Karpas-422 (cell line): ENCODE measurements at regions not wholly inside any gene's neighbourhood (a gene's known extent, or its start where the extent isn't known, plus 50 kb on each side); places are given as distances from the start of the nearest gene placed in this dataset.

Experiments used
- DNase-seq: peaks from one replicate; pipeline ENCODE4 v3.0.0-alpha.2; 2015
- H2AFZ ChIP-seq: fragments of 200-600 bp; sonication (generic); 2 replicates; pipeline ENCODE4 v1.6.1; 2014; ENCODE audit warnings: antibody characterized with exemption, low read length, mixed read lengths
- H3K27ac ChIP-seq: fragments of 200-600 bp; sonication (generic); 2 replicates; pipeline ENCODE4 v1.5.1; 2014; ENCODE audit warnings: mild to moderate bottlenecking, low read length, moderate library complexity
- H3K27me3 ChIP-seq: fragments of 200-600 bp; sonication (generic); 2 replicates; pipeline ENCODE4 v1.6.1; 2014; ENCODE audit warnings: low read length, mixed read lengths
- H3K36me3 ChIP-seq: fragments of 200-600 bp; sonication (generic); 2 replicates; pipeline ENCODE4 v1.6.1; 2014; ENCODE audit warnings: low read length, mixed read lengths; ENCODE audit not compliant: insufficient read depth
- H3K4me1 ChIP-seq: fragments of 200-600 bp; sonication (generic); 2 replicates; pipeline ENCODE4 v1.6.1; 2014; ENCODE audit warnings: mild to moderate bottlenecking, low read length, mixed read lengths
- H3K4me2 ChIP-seq: fragments of 200-600 bp; sonication (generic); 2 replicates; pipeline ENCODE4 v1.6.1; 2014; ENCODE audit warnings: low read length, low read depth, mild to moderate bottlenecking; ENCODE audit not compliant: poor library complexity, severe bottlenecking
- H3K4me3 ChIP-seq: fragments of 200-600 bp; sonication (generic); 2 replicates; pipeline ENCODE4 v1.5.1; 2014; ENCODE audit warnings: mild to moderate bottlenecking, antibody characterized with exemption, low read length, mixed read lengths
- H3K79me2 ChIP-seq: fragments of 200-600 bp; sonication (generic); 2 replicates; pipeline ENCODE4 v1.6.1; 2014; ENCODE audit warnings: mild to moderate bottlenecking, low read length, mixed read lengths
- H3K9ac ChIP-seq: fragments of 200-600 bp; sonication (generic); 2 replicates; pipeline ENCODE4 v1.6.0; 2014; ENCODE audit warnings: low read length
- H3K9me2 ChIP-seq: fragments of 200-600 bp; sonication (generic), shearing (Covaris generic); replicated peaks from 2 replicates; pipeline ENCODE4 v1.6.0; 2014; ENCODE audit warnings: mild to moderate bottlenecking, low read length, moderate library complexity; ENCODE audit not compliant: insufficient read depth
- H3K9me3 ChIP-seq: fragments of 300-700, 200-600 bp; sonication (generic); 2 replicates; pipeline ENCODE4 v1.6.1; 2014; ENCODE audit warnings: low read length, mixed read lengths
- H4K20me1 ChIP-seq: fragments of 200-600 bp; sonication (generic); 2 replicates; pipeline ENCODE4 v1.6.1; 2014; ENCODE audit warnings: mild to moderate bottlenecking, antibody characterized with exemption, low read length, low read depth; ENCODE audit not compliant: insufficient read depth

DNA sequence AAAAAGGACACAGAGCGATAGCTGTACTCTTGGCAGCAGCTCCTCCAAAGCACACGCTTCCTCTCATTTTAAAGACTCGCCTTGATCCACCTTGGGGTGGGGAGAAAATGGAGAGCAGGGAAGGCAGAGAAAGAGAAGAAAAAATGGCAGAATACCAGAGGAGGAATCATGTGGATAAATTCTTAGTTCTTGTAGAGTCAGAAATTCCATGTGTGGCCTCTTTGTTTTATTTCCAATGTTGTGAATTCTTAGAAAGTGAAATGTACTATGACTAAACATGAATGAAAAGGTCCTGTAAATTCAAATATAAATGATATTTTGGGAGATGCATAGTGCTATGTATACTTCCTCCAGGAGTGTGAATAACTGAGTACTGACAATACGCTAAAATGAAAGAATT, 89.7 kb upstream of the SESTD1 start:
- Histone ChIP-seq H3K36me3 (no peaks in the 10 kb centered on the region), H3K9me3 (no peaks in the 10 kb centered on the region), H3K4me2 (no peak overlapping the region), H3K4me1 (peaks cover 11% of the 10 kb centered on the region), H3K79me2 (no peaks in the 10 kb centered on the region), H3K27ac (no peak overlapping the region), H3K27me3 (no peaks in the 10 kb centered on the region), H4K20me1 (no peaks in the 10 kb centered on the region), H3K9ac (no peak overlapping the region), H2AFZ (no peak overlapping the region), H3K9me2 (no peaks in the 10 kb centered on the region), H3K4me3 (no peak overlapping the region)
- DNase-seq = no peak

DNA sequence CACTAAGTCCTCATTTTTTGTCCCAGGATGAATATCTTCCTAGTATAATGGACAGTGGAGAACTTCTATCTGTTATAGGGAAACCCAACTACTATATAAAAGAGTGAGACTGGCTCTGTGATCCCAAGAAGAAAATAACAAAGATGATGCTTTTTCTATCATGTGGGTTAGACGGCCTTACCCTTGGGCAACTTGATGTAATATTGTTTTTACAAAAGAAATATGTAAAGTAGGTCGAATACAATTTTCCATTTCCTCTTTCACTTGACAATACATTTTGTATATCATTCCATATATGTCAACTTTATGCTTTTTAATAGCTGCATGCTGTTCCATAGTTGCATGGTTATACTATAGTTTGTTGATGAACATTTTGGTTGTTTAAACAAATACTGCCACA, 87.5 kb upstream of the SESTD1 start:
- Histone ChIP-seq H3K27me3 (no peaks in the 10 kb centered on the region), H3K4me1 (peaks cover 11% of the 10 kb centered on the region), H3K4me3 (no peak overlapping the region), H3K4me2 (no peak overlapping the region), H4K20me1 (no peaks in the 10 kb centered on the region), H3K36me3 (no peaks in the 10 kb centered on the region), H3K27ac (no peak overlapping the region), H3K79me2 (no peaks in the 10 kb centered on the region), H3K9ac (no peak overlapping the region), H3K9me2 (no peaks in the 10 kb centered on the region), H2AFZ (no peak overlapping the region), H3K9me3 (no peaks in the 10 kb centered on the region)
- DNase-seq = no peak

DNA sequence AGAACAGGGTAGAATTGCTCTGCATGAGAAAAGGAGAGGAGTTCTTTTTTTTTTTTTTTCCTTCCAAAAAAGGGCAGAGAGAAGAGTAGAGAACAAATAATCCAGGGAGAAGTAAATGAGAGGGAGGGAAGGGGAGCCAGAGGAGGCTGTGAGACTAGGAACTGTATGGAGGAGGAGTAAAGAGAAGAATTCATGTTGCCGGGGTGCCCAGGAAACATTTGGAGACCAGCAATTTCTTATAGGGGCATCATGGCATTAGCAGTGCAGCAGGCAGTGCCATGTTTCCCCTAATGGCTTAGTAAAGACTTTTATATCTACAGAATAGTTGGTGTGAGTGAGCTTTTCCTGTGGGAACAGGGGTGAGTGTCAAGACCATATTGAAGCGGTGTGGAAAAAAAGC, 86.4 kb upstream of the SESTD1 start:
- no peaks in the 10 kb centered on the region for H3K36me3 ChIP-seq

DNA sequence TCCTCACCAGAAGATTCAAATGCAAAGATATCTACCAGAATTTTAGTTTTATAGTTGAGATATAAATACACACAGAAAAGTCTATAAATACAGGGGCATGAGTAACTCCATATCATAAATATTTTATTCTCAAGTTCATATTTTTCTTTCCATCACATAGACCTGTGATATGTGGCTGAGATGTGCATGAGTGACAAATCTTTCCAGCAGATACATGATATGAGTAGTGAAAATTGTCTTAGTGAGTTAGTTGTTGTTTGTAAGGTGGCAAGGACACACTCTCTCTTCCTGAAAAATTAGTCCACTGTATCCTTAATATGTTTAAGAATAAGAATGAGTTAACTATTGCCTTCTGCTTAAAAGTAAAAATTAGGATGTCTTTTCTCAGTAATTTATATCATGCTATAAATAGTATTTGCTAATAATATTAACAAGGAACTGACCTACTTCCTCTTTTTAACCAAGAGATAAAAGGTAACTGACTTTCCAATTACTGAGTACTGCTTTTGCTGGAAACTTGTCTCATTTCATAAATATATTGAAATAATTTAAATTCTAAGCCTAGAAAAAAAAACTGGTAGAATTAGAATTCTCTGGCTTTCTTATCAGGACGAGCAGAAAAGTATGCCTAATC, 85.2 kb upstream of the SESTD1 start:
- Histone ChIP-seq H3K36me3 (no peaks in the 10 kb centered on the region), H4K20me1 (no peaks in the 10 kb centered on the region), H3K9me2 (no peaks in the 10 kb centered on the region), H3K4me2 (peak overlapping the region; percentile 33), H3K4me3 (no peak overlapping the region), H2AFZ (no peak overlapping the region), H3K9me3 (no peaks in the 10 kb centered on the region), H3K27ac (no peak overlapping the region), H3K9ac (no peak overlapping the region), H3K27me3 (no peaks in the 10 kb centered on the region), H3K4me1 (peaks cover 11% of the 10 kb centered on the region), H3K79me2 (no peaks in the 10 kb centered on the region)
- DNase-seq = peak; percentile 41

More for the DNA sequence above, 86.4 kb upstream of the SESTD1 start:
- H3K27me3 ChIP-seq = no peaks in the 10 kb centered on the region
- no peak overlapping the region for H2AFZ ChIP-seq
- no peak overlapping the region for H3K4me2 ChIP-seq
- H3K4me3 ChIP-seq = no peak overlapping the region
- no peak overlapping the region for H3K9ac ChIP-seq
- no peaks in the 10 kb centered on the region for H3K79me2 ChIP-seq
- no peaks in the 10 kb centered on the region for H4K20me1 ChIP-seq
- no peak for DNase-seq
- peaks cover 11% of the 10 kb centered on the region for H3K4me1 ChIP-seq
- H3K27ac ChIP-seq = no peak overlapping the region
- H3K9me3 ChIP-seq = no peaks in the 10 kb centered on the region
- no peaks in the 10 kb centered on the region for H3K9me2 ChIP-seq

DNA sequence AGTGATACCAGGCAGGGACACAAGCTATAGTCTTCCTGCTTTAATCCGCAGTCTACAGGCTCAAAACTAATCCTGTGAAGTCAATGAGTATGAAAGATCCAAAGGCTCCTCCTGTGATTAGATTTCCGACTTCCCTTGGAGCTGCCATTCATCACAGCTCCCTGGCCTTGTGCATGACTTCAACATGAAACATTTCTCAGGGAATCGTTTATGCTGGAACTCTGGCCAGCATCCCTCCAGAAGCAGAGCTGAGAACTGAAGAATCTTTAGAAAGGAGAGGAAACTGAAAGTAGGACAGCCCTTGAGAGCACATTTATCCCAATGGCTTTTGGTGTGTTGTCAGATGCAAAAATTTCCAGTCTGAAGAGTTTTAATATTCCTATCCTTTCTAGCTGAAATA, 84.3 kb upstream of the SESTD1 start:
- Histone ChIP-seq H2AFZ (no peak overlapping the region), H3K4me1 (peaks cover 11% of the 10 kb centered on the region), H3K9me2 (no peaks in the 10 kb centered on the region), H3K4me2 (no peak overlapping the region), H3K9me3 (no peaks in the 10 kb centered on the region), H3K27me3 (no peaks in the 10 kb centered on the region), H3K9ac (no peak overlapping the region), H3K27ac (no peak overlapping the region), H3K79me2 (no peaks in the 10 kb centered on the region), H3K36me3 (no peaks in the 10 kb centered on the region), H4K20me1 (no peaks in the 10 kb centered on the region), H3K4me3 (no peak overlapping the region)
- no peak for DNase-seq

DNA sequence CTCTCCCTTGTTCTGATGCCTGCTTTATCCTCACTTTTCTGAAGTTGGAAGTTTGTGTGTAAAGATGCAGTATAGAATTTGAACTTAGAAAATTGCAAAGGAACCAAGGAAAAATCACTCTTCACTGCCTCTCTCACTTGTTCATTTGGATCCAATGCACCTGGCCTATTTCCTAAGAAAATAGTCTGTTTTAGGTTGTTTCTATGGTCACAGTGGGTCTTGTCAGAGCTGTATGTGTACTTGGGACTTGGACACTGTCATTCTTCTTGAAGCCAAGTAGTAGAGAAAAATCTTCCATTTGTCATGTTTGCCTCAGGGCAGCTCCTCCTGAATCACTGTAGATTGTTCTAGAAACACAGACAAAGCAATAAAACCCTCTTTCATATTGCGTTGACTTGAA, 80.3 kb upstream of the SESTD1 start:
- no peak overlapping the region for H3K4me3 ChIP-seq
- no peaks in the 10 kb centered on the region for H3K9me2 ChIP-seq
- H4K20me1 ChIP-seq = no peaks in the 10 kb centered on the region
- H3K4me2 ChIP-seq = no peak overlapping the region
- H3K36me3 ChIP-seq = no peaks in the 10 kb centered on the region
- no peak overlapping the region for H3K9ac ChIP-seq
- H3K27me3 ChIP-seq = no peaks in the 10 kb centered on the region
- H3K4me1 ChIP-seq = peaks cover 6% of the 10 kb centered on the region
- no peak overlapping the region for H2AFZ ChIP-seq
- H3K27ac ChIP-seq = no peak overlapping the region
- no peak for DNase-seq
- H3K9me3 ChIP-seq = no peaks in the 10 kb centered on the region
- H3K79me2 ChIP-seq = no peaks in the 10 kb centered on the region

DNA sequence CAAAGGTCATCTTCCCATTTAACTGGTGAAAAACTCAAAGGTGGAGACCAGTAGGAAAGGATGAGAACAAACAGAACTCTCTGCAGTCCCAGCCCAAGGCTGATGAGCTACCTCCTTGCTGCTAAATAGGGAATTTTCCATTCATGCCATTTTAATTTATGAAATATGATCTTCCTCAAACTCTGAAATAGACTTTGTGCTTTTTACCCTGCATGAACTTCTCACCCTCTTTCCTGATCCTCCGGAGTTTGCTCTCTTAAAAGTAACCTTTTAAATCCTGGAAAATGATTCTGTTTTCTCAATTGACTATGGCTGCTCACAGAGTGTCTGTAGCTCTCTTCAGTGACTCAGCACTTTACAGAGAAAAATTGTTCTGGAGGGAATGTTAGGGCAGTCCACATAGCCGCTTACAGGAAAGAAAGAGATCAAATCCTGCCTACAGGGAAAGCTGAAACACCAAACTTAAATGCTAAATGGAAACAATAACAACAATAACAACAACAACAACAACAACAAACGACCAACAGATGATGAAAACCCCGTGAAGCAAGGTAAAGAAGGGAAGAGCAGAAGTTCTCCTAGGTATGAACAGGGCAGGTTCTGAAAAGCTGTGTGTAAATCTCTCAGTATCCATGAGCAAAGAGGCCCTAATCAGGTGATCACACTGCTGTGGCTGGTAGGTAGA, 79.8 kb upstream of the SESTD1 start:
- H2AFZ ChIP-seq = no peak overlapping the region
- H4K20me1 ChIP-seq = no peaks in the 10 kb centered on the region
- no peaks in the 10 kb centered on the region for H3K9me2 ChIP-seq
- no peak for DNase-seq
- H3K27ac ChIP-seq = no peak overlapping the region
- peaks cover under 1% of the 10 kb centered on the region for H3K4me1 ChIP-seq
- H3K9me3 ChIP-seq = no peaks in the 10 kb centered on the region
- no peak overlapping the region for H3K4me3 ChIP-seq
- H3K36me3 ChIP-seq = no peaks in the 10 kb centered on the region
- H3K27me3 ChIP-seq = no peaks in the 10 kb centered on the region
- H3K9ac ChIP-seq = no peak overlapping the region
- H3K79me2 ChIP-seq = no peaks in the 10 kb centered on the region
- no peak overlapping the region for H3K4me2 ChIP-seq

DNA sequence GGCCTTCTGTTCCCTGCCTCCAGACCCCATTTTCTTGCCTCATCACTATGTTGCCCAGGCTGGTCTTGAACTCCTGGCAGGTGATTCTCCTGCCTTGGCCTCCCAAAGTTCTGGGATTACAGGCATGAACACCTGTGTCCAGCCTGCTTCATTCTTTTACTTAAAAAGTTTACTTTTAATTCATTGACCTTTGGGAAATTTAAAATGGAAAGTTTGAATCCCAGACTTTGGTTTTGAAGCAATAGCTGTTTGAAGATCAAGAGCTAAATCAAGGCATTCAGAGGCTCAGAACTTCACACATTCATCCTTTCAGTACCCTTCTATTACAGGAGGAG, 79.3 kb upstream of the SESTD1 start:
- Histone ChIP-seq H3K9me2 (no peaks in the 10 kb centered on the region), H3K4me2 (no peak overlapping the region), H3K79me2 (no peaks in the 10 kb centered on the region), H2AFZ (no peak overlapping the region), H3K4me1 (no peaks in the 10 kb centered on the region), H3K9me3 (no peaks in the 10 kb centered on the region), H3K27me3 (no peaks in the 10 kb centered on the region), H3K27ac (no peak overlapping the region), H3K36me3 (no peaks in the 10 kb centered on the region), H4K20me1 (no peaks in the 10 kb centered on the region), H3K4me3 (no peak overlapping the region), H3K9ac (no peak overlapping the region)
- no peak for DNase-seq
